D721Med (cell line): ENCODE measurements at regions not wholly inside any gene's neighbourhood (a gene's known extent, or its start where the extent isn't known, plus 50 kb on each side); places are given as distances from the start of the nearest gene placed in this dataset.

Experiments
- DNase-seq: peaks from one replicate; pipeline ENCODE4 v3.0.0; 2011; ENCODE audit warnings: low spot score; ENCODE audit not compliant: insufficient read length
- FAIRE-seq: peaks from 2 replicates; lab custom pipeline; 2011; peaks lifted over from hg19 to GRCh38; lab: Jason Lieb, UNC
- TF ChIP-seq, protein P1 (sequence below): IDR thresholded peaks from 2 replicates; pipeline ENCODE4 v1.5.1; 2012; ENCODE audit warnings: mild to moderate bottlenecking, control low read depth; ENCODE audit not compliant: insufficient read depth; ENCODE audit errors: missing control alignments

GRCh38 chr5:133847301-133847700 lies 121.1 kb downstream of the C5orf15 start:
- DNase-seq (no peak), FAIRE-seq (no peak)
- TF ChIP-seq, protein P1, sequence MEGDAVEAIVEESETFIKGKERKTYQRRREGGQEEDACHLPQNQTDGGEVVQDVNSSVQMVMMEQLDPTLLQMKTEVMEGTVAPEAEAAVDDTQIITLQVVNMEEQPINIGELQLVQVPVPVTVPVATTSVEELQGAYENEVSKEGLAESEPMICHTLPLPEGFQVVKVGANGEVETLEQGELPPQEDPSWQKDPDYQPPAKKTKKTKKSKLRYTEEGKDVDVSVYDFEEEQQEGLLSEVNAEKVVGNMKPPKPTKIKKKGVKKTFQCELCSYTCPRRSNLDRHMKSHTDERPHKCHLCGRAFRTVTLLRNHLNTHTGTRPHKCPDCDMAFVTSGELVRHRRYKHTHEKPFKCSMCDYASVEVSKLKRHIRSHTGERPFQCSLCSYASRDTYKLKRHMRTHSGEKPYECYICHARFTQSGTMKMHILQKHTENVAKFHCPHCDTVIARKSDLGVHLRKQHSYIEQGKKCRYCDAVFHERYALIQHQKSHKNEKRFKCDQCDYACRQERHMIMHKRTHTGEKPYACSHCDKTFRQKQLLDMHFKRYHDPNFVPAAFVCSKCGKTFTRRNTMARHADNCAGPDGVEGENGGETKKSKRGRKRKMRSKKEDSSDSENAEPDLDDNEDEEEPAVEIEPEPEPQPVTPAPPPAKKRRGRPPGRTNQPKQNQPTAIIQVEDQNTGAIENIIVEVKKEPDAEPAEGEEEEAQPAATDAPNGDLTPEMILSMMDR = no peak

- TF ChIP-seq, protein P1 = no peak
- no peak for DNase-seq
- FAIRE-seq = no peak
These were observed 121.8 kb downstream of the C5orf15 start for GRCh38 chr5:133846478-133847226.

DNA sequence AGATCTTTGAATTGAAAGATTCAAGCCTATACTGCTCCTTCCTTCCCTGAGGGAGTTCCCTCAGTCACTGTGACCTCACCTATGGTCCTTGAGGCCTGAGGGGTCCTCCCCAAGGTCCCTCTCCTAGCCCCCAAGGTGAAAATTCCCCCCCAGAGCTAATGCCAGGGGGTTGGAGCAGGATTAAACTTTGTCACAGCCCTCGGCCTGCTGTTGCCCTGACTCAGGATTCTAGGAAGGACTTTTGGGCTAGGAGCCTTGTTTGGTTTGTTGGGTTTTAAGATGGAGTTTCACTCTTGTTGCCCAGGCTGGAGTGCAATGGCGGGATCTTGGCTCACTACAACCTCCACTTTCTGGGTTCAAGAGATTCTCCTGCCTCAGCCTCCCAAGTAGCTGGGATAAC lies 123.2 kb downstream of the C5orf15 start:
- DNase-seq (no peak), FAIRE-seq (no peak)
- TF ChIP-seq, protein P1 = no peak

DNA sequence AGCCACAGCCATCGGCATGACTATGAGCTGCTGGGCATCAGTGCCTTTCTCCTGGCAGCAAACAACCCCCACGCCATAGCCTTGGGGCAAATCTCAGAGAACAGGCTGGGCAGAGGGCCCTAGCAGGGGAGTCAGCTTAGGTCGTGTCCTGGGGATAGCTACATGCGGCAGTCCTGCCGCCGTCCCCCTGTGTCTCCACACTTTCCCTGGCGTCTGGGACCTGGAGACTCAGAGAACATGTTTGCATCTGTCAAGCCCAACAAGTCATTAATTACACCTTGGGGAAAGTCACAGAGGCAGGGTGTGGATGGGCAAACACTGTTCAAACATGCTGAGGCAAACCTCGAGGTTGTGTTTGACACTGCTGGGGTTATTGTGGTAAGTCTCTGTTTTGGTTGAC lies 123.6 kb downstream of the C5orf15 start:
- DNase-seq (no peak), FAIRE-seq (no peak)
- TF ChIP-seq, protein P1 = no peak

GRCh38 chr5:133843911-133844310 lies 124.5 kb downstream of the C5orf15 start:
- TF ChIP-seq, protein P1 = no peak
- DNase-seq (no peak), FAIRE-seq (no peak)

GRCh38 chr5:133842846-133843611 lies 125.4 kb downstream of the C5orf15 start:
- DNase-seq = no peak
- no peak for FAIRE-seq
- TF ChIP-seq, protein P1 = no peak
